ENCODE measurements at regions not wholly inside any gene's neighbourhood (a gene's known extent, or its start where the extent isn't known, plus 50 kb on each side); places are given as distances from the start of the nearest gene placed in this dataset.

GRCh38 chr2:105626212-105626965, 118.3 kb upstream of the NCK2 start:
- DNase-seq (ENCODE audit: low spot score in 2 of 2), result no peak
- FAIRE-seq, result no peak

GRCh38 chr2:105625632-105626031, 119.1 kb upstream of the NCK2 start:
- DNase-seq (ENCODE audit: low spot score in 2 of 2), result no peak
- FAIRE-seq, result no peak

- FAIRE-seq (no peak), DNase-seq (ENCODE audit: low spot score in 2 of 2) (no peak)
Measured at GRCh38 chr2:105621038-105621437, 123.7 kb upstream of the NCK2 start.

GRCh38 chr2:105618351-105618659, 126.4 kb upstream of the NCK2 start:
- no peak for DNase-seq (ENCODE audit: low spot score in 2 of 2)
- FAIRE-seq, result no peak

GRCh38 chr2:105617631-105618350, 126.9 kb upstream of the NCK2 start:
- DNase-seq (ENCODE audit: low spot score in 2 of 2) (no peak), FAIRE-seq (no peak)

GRCh38 chr2:105615305-105615704, 129.4 kb upstream of the NCK2 start:
- DNase-seq (ENCODE audit: low spot score in 2 of 2) (no peak), FAIRE-seq (no peak)

- DNase-seq (ENCODE audit: low spot score in 2 of 2) (no peak), FAIRE-seq (no peak)
Measured at GRCh38 chr2:105611811-105612424, 132.8 kb upstream of the NCK2 start.

GRCh38 chr2:105611333-105611637, 133.4 kb upstream of the NCK2 start:
- FAIRE-seq (no peak), DNase-seq (ENCODE audit: low spot score in 2 of 2) (no peak)

GRCh38 chr2:105610576-105611332, 134.0 kb upstream of the NCK2 start:
- FAIRE-seq, result no peak
- no peak for DNase-seq (ENCODE audit: low spot score in 2 of 2)

- FAIRE-seq, result no peak
Measured at GRCh38 chr2:105609746-105610402, 134.8 kb upstream of the NCK2 start.

GRCh38 chr2:105607920-105608504, 136.7 kb upstream of the NCK2 start:
- FAIRE-seq, result no peak
- DNase-seq (ENCODE audit: low spot score in 2 of 2), result no peak

More at GRCh38 chr2:105609746-105610402, 134.8 kb upstream of the NCK2 start:
- no peak for DNase-seq (ENCODE audit: low spot score in 2 of 2)

GRCh38 chr2:105606081-105606480, 138.6 kb upstream of the NCK2 start:
- DNase-seq (ENCODE audit: low spot score in 2 of 2), result no peak
- no peak for FAIRE-seq

- peak; percentile 30 to 43 for DNase-seq (ENCODE audit: low spot score in 2 of 2)
- no peak for FAIRE-seq
Measured at GRCh38 chr2:105604938-105605337, 139.8 kb upstream of the NCK2 start.

GRCh38 chr2:105600949-105601794, 143.5 kb upstream of the NCK2 start:
- FAIRE-seq (no peak), DNase-seq (ENCODE audit: low spot score in 2 of 2) (no peak)

- FAIRE-seq (no peak), DNase-seq (ENCODE audit: low spot score in 2 of 2) (no peak)
Measured at GRCh38 chr2:105600602-105600948, 144.1 kb upstream of the NCK2 start.

GRCh38 chr2:105600037-105600442, 144.7 kb upstream of the NCK2 start:
- no peak for FAIRE-seq
- no peak for DNase-seq (ENCODE audit: low spot score in 2 of 2)

GRCh38 chr2:105598829-105599698, 145.6 kb upstream of the NCK2 start:
- DNase-seq (ENCODE audit: low spot score in 2 of 2) (no peak), FAIRE-seq (no peak)
